ENCODE measurements at regions not wholly inside any gene's neighbourhood (a gene's known extent, or its start where the extent isn't known, plus 50 kb on each side); places are given as distances from the start of the nearest gene placed in this dataset.

GRCh38 chr14:51518711-51519110 is 133.0 kb upstream of the FRMD6 start:
- H2BK5ac ChIP-seq (ENCODE audit: low read length) = no peak overlapping the region
- H3K27ac ChIP-seq (replicated peaks; ENCODE audit: low read length) = no peak overlapping the region
- H3K79me1 ChIP-seq (ENCODE audit: low read depth, low read length) = no peaks in the 10 kb centered on the region
- WGBS, 2 donors (ENCODE audit: extremely low coverage in 2 of 2, insufficient read length in 2 of 2, insufficient replicate concordance in 1 of 2) = no CpG with 5 or more reads among the region's 2 CpGs
- no peaks in the 10 kb centered on the region for H3K36me3 ChIP-seq (replicated peaks in 1 of 2; ENCODE audit: control insufficient read depth in 2 of 2, insufficient read depth in 2 of 2, low read length in 2 of 2)
- no peak overlapping the region for H2AK5ac ChIP-seq (ENCODE audit: low read depth, low read length)
- no peak overlapping the region for H3K4me2 ChIP-seq (ENCODE audit: insufficient read depth, low read length, poor library complexity, severe bottlenecking)
- H3K4me1 ChIP-seq (ENCODE audit: control insufficient read depth in 2 of 2, insufficient read depth in 1 of 2, low read depth in 1 of 2, low read length in 2 of 2) = peaks cover 0 to 2% of the 10 kb centered on the region in 2 donors
- H3K4me3 ChIP-seq (ENCODE audit: low read length in 2 of 2) = no peak overlapping the region
- no peak overlapping the region for H2BK120ac ChIP-seq (ENCODE audit: low read depth, low read length)
- H3K23ac ChIP-seq (ENCODE audit: low read depth, low read length, poor library complexity) = no peak overlapping the region
- H2BK15ac ChIP-seq (ENCODE audit: low read length) = no peak overlapping the region
- H4K91ac ChIP-seq (ENCODE audit: low read depth, low read length, poor library complexity) = no peak overlapping the region
- no peak overlapping the region for H3K18ac ChIP-seq (ENCODE audit: low read length)
- no peak for DNase-seq (ENCODE audit: low spot score)
- H2BK12ac ChIP-seq (ENCODE audit: low read length) = no peak overlapping the region
- no peaks in the 10 kb centered on the region for H3K27me3 ChIP-seq (ENCODE audit: control insufficient read depth in 3 of 3, insufficient read depth in 3 of 3, low read depth in 1 of 3, low read length in 3 of 3)
- no peak overlapping the region for H2AFZ ChIP-seq (ENCODE audit: low read length)
- no peak overlapping the region for H3K14ac ChIP-seq (ENCODE audit: low read length)
- no peak overlapping the region for H3K9ac ChIP-seq (ENCODE audit: low read depth, low read length, poor library complexity)
- no peak overlapping the region for H4K8ac ChIP-seq (ENCODE audit: low read depth, low read length)
- no peak overlapping the region for H3K4ac ChIP-seq (ENCODE audit: low read length)
- H3K9me3 ChIP-seq (replicated peaks in 1 of 2; ENCODE audit: control insufficient read depth in 2 of 2, insufficient read depth in 1 of 2, low read depth in 1 of 2, low read length in 2 of 2) = no peaks in the 10 kb centered on the region

DNA sequence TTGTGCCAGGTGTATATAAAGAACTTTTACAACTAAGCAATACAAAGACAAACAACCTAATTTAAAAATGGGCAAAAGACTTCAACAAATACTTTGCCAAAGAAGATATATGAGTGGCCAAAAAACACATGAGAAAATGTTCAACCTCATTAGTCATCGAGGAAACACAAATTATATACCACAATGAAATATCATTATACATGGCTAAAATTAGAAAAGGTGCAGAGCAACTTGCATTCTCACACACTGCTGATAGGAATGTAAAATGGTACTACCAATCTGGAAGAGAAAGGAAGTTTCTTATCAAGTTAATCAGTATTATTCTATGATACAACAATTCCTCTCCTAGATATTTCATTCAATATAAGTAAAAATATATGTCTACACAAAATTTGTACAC is 131.6 kb upstream of the FRMD6 start:
- Histone ChIP-seq H3K27me3 (ENCODE audit: control insufficient read depth in 3 of 3, insufficient read depth in 3 of 3, low read depth in 1 of 3, low read length in 3 of 3) (no peaks in the 10 kb centered on the region), H3K27ac (replicated peaks; ENCODE audit: low read length) (no peak overlapping the region), H3K4me2 (ENCODE audit: insufficient read depth, low read length, poor library complexity, severe bottlenecking) (no peak overlapping the region), H3K9ac (ENCODE audit: low read depth, low read length, poor library complexity) (no peak overlapping the region), H4K8ac (ENCODE audit: low read depth, low read length) (no peak overlapping the region), H3K23ac (ENCODE audit: low read depth, low read length, poor library complexity) (no peak overlapping the region), H2BK12ac (ENCODE audit: low read length) (no peak overlapping the region), H2BK5ac (ENCODE audit: low read length) (no peak overlapping the region), H3K14ac (ENCODE audit: low read length) (no peak overlapping the region), H3K79me1 (ENCODE audit: low read depth, low read length) (no peaks in the 10 kb centered on the region), H3K18ac (ENCODE audit: low read length) (no peak overlapping the region), H3K4me3 (ENCODE audit: low read length in 2 of 2) (no peak overlapping the region), H2AFZ (ENCODE audit: low read length) (no peak overlapping the region), H3K36me3 (replicated peaks in 1 of 2; ENCODE audit: control insufficient read depth in 2 of 2, insufficient read depth in 2 of 2, low read length in 2 of 2) (no peaks in the 10 kb centered on the region), H4K91ac (ENCODE audit: low read depth, low read length, poor library complexity) (no peak overlapping the region), H3K4ac (ENCODE audit: low read length) (no peak overlapping the region), H2BK15ac (ENCODE audit: low read length) (no peak overlapping the region), H2BK120ac (ENCODE audit: low read depth, low read length) (no peak overlapping the region), H3K4me1 (ENCODE audit: control insufficient read depth in 2 of 2, insufficient read depth in 1 of 2, low read depth in 1 of 2, low read length in 2 of 2) (peaks cover 0 to 2% of the 10 kb centered on the region in 2 donors), H3K9me3 (replicated peaks in 1 of 2; ENCODE audit: control insufficient read depth in 2 of 2, insufficient read depth in 1 of 2, low read depth in 1 of 2, low read length in 2 of 2) (no peaks in the 10 kb centered on the region), H2AK5ac (ENCODE audit: low read depth, low read length) (no peak overlapping the region)
- DNase-seq (ENCODE audit: low spot score) = no peak
- WGBS, 2 donors (ENCODE audit: extremely low coverage in 2 of 2, insufficient read length in 2 of 2, insufficient replicate concordance in 1 of 2) = no CpG with 5 or more reads among the region's 1 CpG

GRCh38 chr14:51521764-51522163 is 129.9 kb upstream of the FRMD6 start:
- Histone ChIP-seq H3K4me3 (ENCODE audit: low read length in 2 of 2) (no peak overlapping the region), H2BK120ac (ENCODE audit: low read depth, low read length) (no peak overlapping the region), H3K18ac (ENCODE audit: low read length) (no peak overlapping the region), H3K27ac (replicated peaks; ENCODE audit: low read length) (no peak overlapping the region), H3K79me1 (ENCODE audit: low read depth, low read length) (no peaks in the 10 kb centered on the region), H4K91ac (ENCODE audit: low read depth, low read length, poor library complexity) (no peak overlapping the region), H2BK15ac (ENCODE audit: low read length) (no peak overlapping the region), H3K9me3 (replicated peaks in 1 of 2; ENCODE audit: control insufficient read depth in 2 of 2, insufficient read depth in 1 of 2, low read depth in 1 of 2, low read length in 2 of 2) (peaks cover 0 to 5% of the 10 kb centered on the region in 2 donors), H4K8ac (ENCODE audit: low read depth, low read length) (no peak overlapping the region), H2BK12ac (ENCODE audit: low read length) (no peak overlapping the region), H2AK5ac (ENCODE audit: low read depth, low read length) (no peak overlapping the region), H3K23ac (ENCODE audit: low read depth, low read length, poor library complexity) (no peak overlapping the region), H2AFZ (ENCODE audit: low read length) (no peak overlapping the region), H3K14ac (ENCODE audit: low read length) (no peak overlapping the region), H3K9ac (ENCODE audit: low read depth, low read length, poor library complexity) (no peak overlapping the region), H3K4me2 (ENCODE audit: insufficient read depth, low read length, poor library complexity, severe bottlenecking) (no peak overlapping the region), H3K4ac (ENCODE audit: low read length) (no peak overlapping the region), H3K27me3 (ENCODE audit: control insufficient read depth in 3 of 3, insufficient read depth in 3 of 3, low read depth in 1 of 3, low read length in 3 of 3) (no peaks in the 10 kb centered on the region), H2BK5ac (ENCODE audit: low read length) (no peak overlapping the region), H3K36me3 (replicated peaks in 1 of 2; ENCODE audit: control insufficient read depth in 2 of 2, insufficient read depth in 2 of 2, low read length in 2 of 2) (no peaks in the 10 kb centered on the region), H3K4me1 (ENCODE audit: control insufficient read depth in 2 of 2, insufficient read depth in 1 of 2, low read depth in 1 of 2, low read length in 2 of 2) (peaks cover 0 to 2% of the 10 kb centered on the region in 2 donors)
- no peak for DNase-seq (ENCODE audit: low spot score)

- Histone ChIP-seq H3K4me3 (ENCODE audit: low read length in 2 of 2) (no peak overlapping the region), H3K23ac (ENCODE audit: low read depth, low read length, poor library complexity) (no peak overlapping the region), H2BK12ac (ENCODE audit: low read length) (no peak overlapping the region), H2BK5ac (ENCODE audit: low read length) (no peak overlapping the region), H3K79me1 (ENCODE audit: low read depth, low read length) (no peaks in the 10 kb centered on the region), H3K9me3 (replicated peaks in 1 of 2; ENCODE audit: control insufficient read depth in 2 of 2, insufficient read depth in 1 of 2, low read depth in 1 of 2, low read length in 2 of 2) (peaks cover 0 to 5% of the 10 kb centered on the region in 2 donors), H3K18ac (ENCODE audit: low read length) (no peak overlapping the region), H3K4me1 (ENCODE audit: control insufficient read depth in 2 of 2, insufficient read depth in 1 of 2, low read depth in 1 of 2, low read length in 2 of 2) (peaks cover 0 to 2% of the 10 kb centered on the region in 2 donors), H2AFZ (ENCODE audit: low read length) (no peak overlapping the region), H2BK15ac (ENCODE audit: low read length) (no peak overlapping the region), H2BK120ac (ENCODE audit: low read depth, low read length) (no peak overlapping the region), H4K8ac (ENCODE audit: low read depth, low read length) (no peak overlapping the region), H3K4ac (ENCODE audit: low read length) (no peak overlapping the region), H3K14ac (ENCODE audit: low read length) (no peak overlapping the region), H3K27ac (replicated peaks; ENCODE audit: low read length) (no peak overlapping the region), H3K4me2 (ENCODE audit: insufficient read depth, low read length, poor library complexity, severe bottlenecking) (no peak overlapping the region), H2AK5ac (ENCODE audit: low read depth, low read length) (no peak overlapping the region), H3K36me3 (replicated peaks in 1 of 2; ENCODE audit: control insufficient read depth in 2 of 2, insufficient read depth in 2 of 2, low read length in 2 of 2) (no peaks in the 10 kb centered on the region), H3K27me3 (ENCODE audit: control insufficient read depth in 3 of 3, insufficient read depth in 3 of 3, low read depth in 1 of 3, low read length in 3 of 3) (no peaks in the 10 kb centered on the region), H4K91ac (ENCODE audit: low read depth, low read length, poor library complexity) (no peak overlapping the region), H3K9ac (ENCODE audit: low read depth, low read length, poor library complexity) (no peak overlapping the region)
- WGBS, 2 donors (ENCODE audit: extremely low coverage in 2 of 2, insufficient read length in 2 of 2, insufficient replicate concordance in 1 of 2) = no CpG with 5 or more reads among the region's 4 CpGs
- no peak for DNase-seq (ENCODE audit: low spot score)
Observed at GRCh38 chr14:51523243-51523642, 128.5 kb upstream of the FRMD6 start.

Data from neuronal stem cell (in vitro differentiated cells).